ENCODE measurements at regions not wholly inside any gene's neighbourhood (a gene's known extent, or its start where the extent isn't known, plus 50 kb on each side); places are given as distances from the start of the nearest gene placed in this dataset.

- ATAC-seq (no peak), FAIRE-seq (no peak), DNase-seq (ENCODE audit: extremely low read depth in 1 of 4, low spot score in 3 of 4) (no peak)
- ChIA-PET CTCF (ENCODE audit: low intra/inter-chr PET ratio) (no interaction called here), POLR2A (no interaction called here)
- WGBS (ENCODE audit: insufficient coverage, low coverage, missing lambda C conversion rate) = 0% methylated on average over 3 of the region's 3 CpGs
- Histone ChIP-seq H4K20me1 (replicated peaks; ENCODE audit: control insufficient read depth, insufficient read depth, low read length) (no peaks in the 10 kb centered on the region), H3K4me3 (no peak overlapping the region), H3K36me3 (ENCODE audit: control insufficient read depth, insufficient read depth, low read length) (no peaks in the 10 kb centered on the region), H3K9ac (ENCODE audit: insufficient read depth in 1 of 2, low read depth in 2 of 2, low read length in 2 of 2) (no peak overlapping the region), H3K27me3 (ENCODE audit: control insufficient read depth in 2 of 2, insufficient read depth in 2 of 2, low read length in 2 of 2) (no peaks in the 10 kb centered on the region), H2AFZ (ENCODE audit: low read depth, low read length) (no peak overlapping the region), H3K4me2 (ENCODE audit: insufficient read depth, low read length) (no peak overlapping the region), H3K9me3 (replicated peaks; ENCODE audit: control insufficient read depth, insufficient read depth, low read depth, low read length) (no peaks in the 10 kb centered on the region), H3K27ac (ENCODE audit: extremely low read depth, low read depth, low read length) (no peak overlapping the region), H3K4me1 (replicated peaks in 1 of 2; ENCODE audit: control insufficient read depth in 2 of 2, insufficient read depth in 2 of 2, low read length in 2 of 2) (no peaks in the 10 kb centered on the region), H3K9me1 (ENCODE audit: control insufficient read depth, insufficient read depth, low read length) (no peaks in the 10 kb centered on the region), H3K79me2 (ENCODE audit: control insufficient read depth, insufficient read depth, low read length) (no peaks in the 10 kb centered on the region)
- in situ Hi-C loops (cut with MboI) = no loop called here
- TF ChIP-seq ZNF224 (CRISPR knock-in tag; IDR thresholded peaks at IDR 0.05) (no peak), TOE1 (IDR thresholded peaks at IDR 0.05; ENCODE audit: borderline replicate concordance) (no peak), TOE1 (CRISPR knock-in tag; IDR thresholded peaks at IDR 0.05; ENCODE audit: borderline replicate concordance, low read depth) (no peak), DNMT1 (IDR thresholded peaks at IDR 0.05) (no peak), MEF2D (tag; conservative IDR thresholded peaks at IDR 0.05; ENCODE audit: low read depth) (no peak), RBM15 (IDR thresholded peaks at IDR 0.05; ENCODE audit: insufficient read depth, low read length) (no peak), DEAF1 (CRISPR knock-in tag; IDR thresholded peaks at IDR 0.05) (no peak), RBM14 (IDR thresholded peaks at IDR 0.05; ENCODE audit: borderline replicate concordance, insufficient read depth, low read depth, low read length) (no peak)
- intact Hi-C loops (cut with micrococcal nuclease) = no loop called here
- BruUV-seq (replicated peaks) = no TSS peak
Observed at GRCh38 chr12:118689793-118690192, 291.5 kb upstream of the SRRM4 start.
